Renal cortical epithelial cell (primary cell): ENCODE measurements at regions not wholly inside any gene's neighbourhood (a gene's known extent, or its start where the extent isn't known, plus 50 kb on each side); places are given as distances from the start of the nearest gene placed in this dataset.

ENCODE experiments used
- DNase-seq: peaks from one replicate; pipeline ENCODE4 v3.0.0-alpha.2; 2011; ENCODE audit warnings: low read depth

GRCh38 chr2:8310557-8311455, 371.1 kb upstream of the ID2 start:
- DNase-seq, result no peak

- DNase-seq, result no peak
Observed at GRCh38 chr2:8312221-8312620, 369.6 kb upstream of the ID2 start.

GRCh38 chr2:8312861-8313830, 368.7 kb upstream of the ID2 start:
- DNase-seq, result peak; percentile 78

- no peak for DNase-seq
Observed at GRCh38 chr2:8314063-8314462, 367.8 kb upstream of the ID2 start.

- peak; percentile 15 for DNase-seq
Observed at GRCh38 chr2:8315531-8316165, 366.2 kb upstream of the ID2 start.

- no peak for DNase-seq
Observed at GRCh38 chr2:8316356-8316755, 365.5 kb upstream of the ID2 start.

- no peak for DNase-seq
Observed at GRCh38 chr2:8317418-8317817, 364.4 kb upstream of the ID2 start.

GRCh38 chr2:8319219-8319618, 362.6 kb upstream of the ID2 start:
- peak; percentile 54 for DNase-seq

- peak; percentile 42 for DNase-seq
Observed at GRCh38 chr2:8320311-8321066, 361.4 kb upstream of the ID2 start.

GRCh38 chr2:8322634-8323033, 359.2 kb upstream of the ID2 start:
- no peak for DNase-seq

- no peak for DNase-seq
Observed at GRCh38 chr2:8324164-8324856, 357.5 kb upstream of the ID2 start.

- no peak for DNase-seq
Observed at GRCh38 chr2:8324901-8325300, 357.0 kb upstream of the ID2 start.

- DNase-seq, result no peak
Observed at GRCh38 chr2:8327371-8328100, 354.3 kb upstream of the ID2 start.

- no peak for DNase-seq
Observed at GRCh38 chr2:8328217-8328616, 353.6 kb upstream of the ID2 start.

- no peak for DNase-seq
Observed at GRCh38 chr2:8329660-8330622, 351.9 kb upstream of the ID2 start.

GRCh38 chr2:8331068-8331467, 350.8 kb upstream of the ID2 start:
- no peak for DNase-seq

- DNase-seq, result no peak
Observed at GRCh38 chr2:8332646-8333045, 349.2 kb upstream of the ID2 start.

GRCh38 chr2:8333177-8333831, 348.6 kb upstream of the ID2 start:
- no peak for DNase-seq
